ENCODE measurements at regions not wholly inside any gene's neighbourhood (a gene's known extent, or its start where the extent isn't known, plus 50 kb on each side); places are given as distances from the start of the nearest gene placed in this dataset.

DNA sequence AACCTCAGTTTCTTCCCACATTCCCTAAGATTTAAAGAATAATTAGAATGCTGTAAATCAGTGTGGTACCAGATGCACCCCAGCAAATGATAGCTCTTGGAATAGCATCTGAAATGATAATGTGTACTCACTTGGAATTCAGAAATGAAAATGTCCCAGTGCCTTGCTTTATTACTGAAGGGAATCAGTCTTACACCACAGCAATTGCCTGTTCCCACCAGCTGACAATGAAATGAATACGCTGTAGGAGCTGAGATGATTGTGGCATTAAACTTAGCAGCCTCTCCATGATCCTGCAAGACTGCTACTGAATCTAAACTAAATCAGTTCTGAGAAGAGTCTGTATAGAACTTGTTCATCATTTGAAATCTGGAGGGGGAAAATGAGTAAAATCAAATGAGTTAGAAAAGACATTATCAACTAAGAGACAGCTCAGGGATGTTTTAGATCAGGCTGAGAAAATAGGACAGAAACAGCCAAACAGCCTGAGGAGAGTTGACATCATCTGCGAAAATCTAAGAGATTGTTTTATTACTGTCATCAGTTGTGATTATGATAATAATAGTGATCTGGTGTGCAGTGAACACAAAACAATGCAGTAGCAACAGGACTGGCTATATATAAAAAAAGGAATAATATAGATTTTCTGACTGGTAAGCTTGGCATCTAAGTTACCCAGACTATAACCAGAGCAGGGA, 108.6 kb upstream of the SLC13A1 start:
- Histone ChIP-seq H3K9me3 (replicated peaks in 1 of 2; ENCODE audit: control insufficient read depth in 1 of 2, insufficient read depth in 1 of 2, low read length in 2 of 2) (no peaks in the 10 kb centered on the region), H3K27ac (ENCODE audit: low read depth in 1 of 2, low read length in 2 of 2) (no peak overlapping the region), H3K4me1 (ENCODE audit: control insufficient read depth in 1 of 2, insufficient read depth in 2 of 2, low read length in 2 of 2) (no peaks in the 10 kb centered on the region), H3K9ac (ENCODE audit: insufficient read depth, low read length, poor library complexity, severe bottlenecking) (no peak overlapping the region), H3K4me3 (replicated peaks in 1 of 3; ENCODE audit: low read depth in 2 of 3, low read length in 3 of 3) (no peak overlapping the region), H3K79me2 (ENCODE audit: insufficient read depth, low read length) (no peaks in the 10 kb centered on the region), H3K4me2 (replicated peaks; ENCODE audit: extremely low read depth, low read length, poor library complexity, severe bottlenecking) (no peak overlapping the region), H3K36me3 (replicated peaks in 1 of 2; ENCODE audit: control insufficient read depth in 1 of 2, insufficient read depth in 2 of 2, low read length in 2 of 2) (no peaks in the 10 kb centered on the region), H4K20me1 (ENCODE audit: insufficient read depth, low read length) (no peaks in the 10 kb centered on the region), H2AFZ (ENCODE audit: insufficient read depth, low read depth, low read length, poor library complexity, severe bottlenecking) (no peak overlapping the region), H3K27me3 (ENCODE audit: control insufficient read depth in 2 of 2, insufficient read depth in 2 of 2, low read length in 2 of 2) (no peaks in the 10 kb centered on the region)
- TF ChIP-seq, protein P1, sequence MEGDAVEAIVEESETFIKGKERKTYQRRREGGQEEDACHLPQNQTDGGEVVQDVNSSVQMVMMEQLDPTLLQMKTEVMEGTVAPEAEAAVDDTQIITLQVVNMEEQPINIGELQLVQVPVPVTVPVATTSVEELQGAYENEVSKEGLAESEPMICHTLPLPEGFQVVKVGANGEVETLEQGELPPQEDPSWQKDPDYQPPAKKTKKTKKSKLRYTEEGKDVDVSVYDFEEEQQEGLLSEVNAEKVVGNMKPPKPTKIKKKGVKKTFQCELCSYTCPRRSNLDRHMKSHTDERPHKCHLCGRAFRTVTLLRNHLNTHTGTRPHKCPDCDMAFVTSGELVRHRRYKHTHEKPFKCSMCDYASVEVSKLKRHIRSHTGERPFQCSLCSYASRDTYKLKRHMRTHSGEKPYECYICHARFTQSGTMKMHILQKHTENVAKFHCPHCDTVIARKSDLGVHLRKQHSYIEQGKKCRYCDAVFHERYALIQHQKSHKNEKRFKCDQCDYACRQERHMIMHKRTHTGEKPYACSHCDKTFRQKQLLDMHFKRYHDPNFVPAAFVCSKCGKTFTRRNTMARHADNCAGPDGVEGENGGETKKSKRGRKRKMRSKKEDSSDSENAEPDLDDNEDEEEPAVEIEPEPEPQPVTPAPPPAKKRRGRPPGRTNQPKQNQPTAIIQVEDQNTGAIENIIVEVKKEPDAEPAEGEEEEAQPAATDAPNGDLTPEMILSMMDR (IDR thresholded peaks at IDR 0.05): no peak
- H3K9me3 Mint-ChIP-seq: peaks cover 0 to 1% (median 0%) of the 10 kb centered on the region in 7 donors
- H3K4me3 Mint-ChIP-seq: no peak overlapping the region
- no peaks in the 10 kb centered on the region for H3K27me3 Mint-ChIP-seq (ENCODE audit: low read depth in 3 of 3)
- intact Hi-C loops (cut with micrococcal nuclease): no loop called here
- H3K36me3 Mint-ChIP-seq: no peaks in the 10 kb centered on the region
- no peak for DNase-seq
- no peaks in the 10 kb centered on the region for H3K4me1 Mint-ChIP-seq
- no peak overlapping the region for H3K27ac Mint-ChIP-seq
- WGBS (ENCODE audit: insufficient coverage): 100% methylated on average over 1 of the region's 2 CpGs

DNA sequence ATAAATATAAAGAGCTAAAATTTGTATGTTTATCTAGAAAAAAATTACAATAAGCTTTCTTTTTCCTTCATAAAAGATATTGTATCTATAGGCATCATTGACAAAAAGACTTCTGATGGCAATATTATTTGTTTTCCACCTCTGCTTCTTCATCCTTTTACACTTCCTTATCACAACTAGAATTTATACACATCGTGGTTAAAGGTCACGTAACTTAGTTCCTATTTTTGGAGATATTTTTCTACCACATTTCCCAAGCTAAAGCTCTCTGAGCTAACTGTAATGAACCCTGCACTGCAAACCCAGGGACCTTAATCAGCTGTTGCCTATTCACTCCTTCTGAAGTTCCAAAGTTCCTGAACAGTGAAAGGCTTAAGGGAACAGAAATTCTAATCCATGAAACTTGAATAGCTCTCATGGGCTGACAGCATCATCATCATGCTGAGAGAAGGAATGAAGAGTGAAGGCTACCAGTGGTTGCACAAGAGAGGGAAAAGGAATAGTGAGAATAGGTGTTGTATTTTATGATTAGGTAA, 106.1 kb upstream of the SLC13A1 start:
- H2AFZ ChIP-seq (ENCODE audit: insufficient read depth, low read depth, low read length, poor library complexity, severe bottlenecking): no peak overlapping the region
- Mint-ChIP-seq H3K4me3 (no peak overlapping the region), H3K9me3 (peaks cover 0 to 5% (median 0%) of the 10 kb centered on the region in 7 donors), H3K36me3 (no peaks in the 10 kb centered on the region), H3K27me3 (ENCODE audit: low read depth in 3 of 3) (no peaks in the 10 kb centered on the region), H3K4me1 (no peaks in the 10 kb centered on the region), H3K27ac (no peak overlapping the region)
- H3K4me3 ChIP-seq (replicated peaks in 1 of 3; ENCODE audit: low read depth in 2 of 3, low read length in 3 of 3): no peak overlapping the region
- H3K9me3 ChIP-seq (replicated peaks in 1 of 2; ENCODE audit: control insufficient read depth in 1 of 2, insufficient read depth in 1 of 2, low read length in 2 of 2): no peaks in the 10 kb centered on the region
- no peak overlapping the region for H3K9ac ChIP-seq (ENCODE audit: insufficient read depth, low read length, poor library complexity, severe bottlenecking)
- WGBS (ENCODE audit: insufficient coverage): no CpG with 5 or more reads among the region's 2 CpGs
- H4K20me1 ChIP-seq (ENCODE audit: insufficient read depth, low read length): no peaks in the 10 kb centered on the region
- no peaks in the 10 kb centered on the region for H3K27me3 ChIP-seq (ENCODE audit: control insufficient read depth in 2 of 2, insufficient read depth in 2 of 2, low read length in 2 of 2)
- H3K79me2 ChIP-seq (ENCODE audit: insufficient read depth, low read length): no peaks in the 10 kb centered on the region
- no peak for DNase-seq
- H3K4me2 ChIP-seq (replicated peaks; ENCODE audit: extremely low read depth, low read length, poor library complexity, severe bottlenecking): no peak overlapping the region
- intact Hi-C loops (cut with micrococcal nuclease): no loop called here
- H3K4me1 ChIP-seq (ENCODE audit: control insufficient read depth in 1 of 2, insufficient read depth in 2 of 2, low read length in 2 of 2): no peaks in the 10 kb centered on the region
- no peaks in the 10 kb centered on the region for H3K36me3 ChIP-seq (replicated peaks in 1 of 2; ENCODE audit: control insufficient read depth in 1 of 2, insufficient read depth in 2 of 2, low read length in 2 of 2)
- TF ChIP-seq, protein P1 (IDR thresholded peaks at IDR 0.05): no peak
- no peak overlapping the region for H3K27ac ChIP-seq (ENCODE audit: low read depth in 1 of 2, low read length in 2 of 2)

All from CD14-positive monocyte (primary cell).